ENCODE measurements at regions not wholly inside any gene's neighbourhood (a gene's known extent, or its start where the extent isn't known, plus 50 kb on each side); places are given as distances from the start of the nearest gene placed in this dataset.

- TF ChIP-seq NKRF (conservative IDR thresholded peaks at IDR 0.05) (no peak), SMARCA5 (IDR thresholded peaks at IDR 0.05) (no peak), MYB (IDR thresholded peaks at IDR 0.05; ENCODE audit: borderline replicate concordance, low read depth, low read length) (no peak), BHLHE40 (IDR thresholded peaks at IDR 0.05; ENCODE audit: borderline replicate concordance in 1 of 2, low read depth in 2 of 2, low read length in 1 of 2) (no peak), NR2C2 (IDR thresholded peaks at IDR 0.05; ENCODE audit: borderline replicate concordance, control insufficient read depth, insufficient read length, low read depth) (no peak), SIX5 (IDR thresholded peaks at IDR 0.05; ENCODE audit: low read depth, low read length, severe bottlenecking) (no peak), ZNF592 (IDR thresholded peaks at IDR 0.05) (no peak), PAX8 (IDR thresholded peaks at IDR 0.05) (no peak), NFIC (IDR thresholded peaks at IDR 0.05; ENCODE audit: low read depth, low read length) (peak; percentile 35; the same call in 1 of the 2 replicates), BCL11A (IDR thresholded peaks at IDR 0.05; ENCODE audit: low read depth, low read length) (peak; percentile 14; the same call in 1 of the 2 replicates)
- TF ChIP-seq, protein P1, sequence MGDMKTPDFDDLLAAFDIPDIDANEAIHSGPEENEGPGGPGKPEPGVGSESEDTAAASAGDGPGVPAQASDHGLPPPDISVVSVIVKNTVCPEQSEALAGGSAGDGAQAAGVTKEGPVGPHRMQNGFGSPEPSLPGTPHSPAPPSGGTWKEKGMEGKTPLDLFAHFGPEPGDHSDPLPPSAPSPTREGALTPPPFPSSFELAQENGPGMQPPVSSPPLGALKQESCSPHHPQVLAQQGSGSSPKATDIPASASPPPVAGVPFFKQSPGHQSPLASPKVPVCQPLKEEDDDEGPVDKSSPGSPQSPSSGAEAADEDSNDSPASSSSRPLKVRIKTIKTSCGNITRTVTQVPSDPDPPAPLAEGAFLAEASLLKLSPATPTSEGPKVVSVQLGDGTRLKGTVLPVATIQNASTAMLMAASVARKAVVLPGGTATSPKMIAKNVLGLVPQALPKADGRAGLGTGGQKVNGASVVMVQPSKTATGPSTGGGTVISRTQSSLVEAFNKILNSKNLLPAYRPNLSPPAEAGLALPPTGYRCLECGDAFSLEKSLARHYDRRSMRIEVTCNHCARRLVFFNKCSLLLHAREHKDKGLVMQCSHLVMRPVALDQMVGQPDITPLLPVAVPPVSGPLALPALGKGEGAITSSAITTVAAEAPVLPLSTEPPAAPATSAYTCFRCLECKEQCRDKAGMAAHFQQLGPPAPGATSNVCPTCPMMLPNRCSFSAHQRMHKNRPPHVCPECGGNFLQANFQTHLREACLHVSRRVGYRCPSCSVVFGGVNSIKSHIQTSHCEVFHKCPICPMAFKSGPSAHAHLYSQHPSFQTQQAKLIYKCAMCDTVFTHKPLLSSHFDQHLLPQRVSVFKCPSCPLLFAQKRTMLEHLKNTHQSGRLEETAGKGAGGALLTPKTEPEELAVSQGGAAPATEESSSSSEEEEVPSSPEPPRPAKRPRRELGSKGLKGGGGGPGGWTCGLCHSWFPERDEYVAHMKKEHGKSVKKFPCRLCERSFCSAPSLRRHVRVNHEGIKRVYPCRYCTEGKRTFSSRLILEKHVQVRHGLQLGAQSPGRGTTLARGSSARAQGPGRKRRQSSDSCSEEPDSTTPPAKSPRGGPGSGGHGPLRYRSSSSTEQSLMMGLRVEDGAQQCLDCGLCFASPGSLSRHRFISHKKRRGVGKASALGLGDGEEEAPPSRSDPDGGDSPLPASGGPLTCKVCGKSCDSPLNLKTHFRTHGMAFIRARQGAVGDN (IDR thresholded peaks at IDR 0.05), result no peak
- TF ChIP-seq, protein P2, sequence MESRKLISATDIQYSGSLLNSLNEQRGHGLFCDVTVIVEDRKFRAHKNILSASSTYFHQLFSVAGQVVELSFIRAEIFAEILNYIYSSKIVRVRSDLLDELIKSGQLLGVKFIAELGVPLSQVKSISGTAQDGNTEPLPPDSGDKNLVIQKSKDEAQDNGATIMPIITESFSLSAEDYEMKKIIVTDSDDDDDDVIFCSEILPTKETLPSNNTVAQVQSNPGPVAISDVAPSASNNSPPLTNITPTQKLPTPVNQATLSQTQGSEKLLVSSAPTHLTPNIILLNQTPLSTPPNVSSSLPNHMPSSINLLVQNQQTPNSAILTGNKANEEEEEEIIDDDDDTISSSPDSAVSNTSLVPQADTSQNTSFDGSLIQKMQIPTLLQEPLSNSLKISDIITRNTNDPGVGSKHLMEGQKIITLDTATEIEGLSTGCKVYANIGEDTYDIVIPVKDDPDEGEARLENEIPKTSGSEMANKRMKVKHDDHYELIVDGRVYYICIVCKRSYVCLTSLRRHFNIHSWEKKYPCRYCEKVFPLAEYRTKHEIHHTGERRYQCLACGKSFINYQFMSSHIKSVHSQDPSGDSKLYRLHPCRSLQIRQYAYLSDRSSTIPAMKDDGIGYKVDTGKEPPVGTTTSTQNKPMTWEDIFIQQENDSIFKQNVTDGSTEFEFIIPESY (IDR thresholded peaks at IDR 0.05), result no peak
Observed at GRCh38 chr7:21305455-21306235, 122.2 kb upstream of the SP4 start (continued).
